ENCODE measurements at regions not wholly inside any gene's neighbourhood (a gene's known extent, or its start where the extent isn't known, plus 50 kb on each side); places are given as distances from the start of the nearest gene placed in this dataset.
"Not testable (repeated sequence)": the region's sequence is repeated elsewhere in the genome, so short reads cannot be mapped to it uniquely, and the experiment has no call there.

- Mint-ChIP-seq H3K9me3 (ENCODE audit: unreplicated experiment) (no peaks in the 10 kb centered on the region), H3K27ac (ENCODE audit: low read depth, unreplicated experiment) (no peak overlapping the region), H3K36me3 (ENCODE audit: insufficient read depth, unreplicated experiment) (no peaks in the 10 kb centered on the region), H3K4me1 (ENCODE audit: insufficient read depth, unreplicated experiment) (no peaks in the 10 kb centered on the region), H3K4me3 (ENCODE audit: unreplicated experiment) (no peak overlapping the region), H3K27me3 (ENCODE audit: insufficient read depth, unreplicated experiment) (no peaks in the 10 kb centered on the region)
- TF ChIP-seq CTCF (IDR thresholded peaks at IDR 0.05; ENCODE audit: unreplicated experiment), result no peak
- BruUV-seq (replicated peaks), result no TSS peak
- ChIA-PET POLR2A (no interaction called here), CTCF (no interaction called here)
- no peak for DNase-seq (ENCODE audit: unreplicated experiment)
- intact Hi-C loops (cut with micrococcal nuclease), result no loop called here
Measured at GRCh38 chr15:95149036-95149435, 917.7 kb downstream of the MCTP2 start.

GRCh38 chr15:95149771-95150170 is 918.4 kb downstream of the MCTP2 start:
- ChIA-PET POLR2A (no interaction called here), CTCF (no interaction called here)
- TF ChIP-seq CTCF (IDR thresholded peaks at IDR 0.05; ENCODE audit: unreplicated experiment), result no peak
- no peak for DNase-seq (ENCODE audit: unreplicated experiment)
- Mint-ChIP-seq H3K4me1 (ENCODE audit: insufficient read depth, unreplicated experiment) (no peaks in the 10 kb centered on the region), H3K27me3 (ENCODE audit: insufficient read depth, unreplicated experiment) (no peaks in the 10 kb centered on the region), H3K9me3 (ENCODE audit: unreplicated experiment) (no peaks in the 10 kb centered on the region), H3K27ac (ENCODE audit: low read depth, unreplicated experiment) (no peak overlapping the region), H3K4me3 (ENCODE audit: unreplicated experiment) (no peak overlapping the region), H3K36me3 (ENCODE audit: insufficient read depth, unreplicated experiment) (no peaks in the 10 kb centered on the region)
- intact Hi-C loops (cut with micrococcal nuclease), result no loop called here
- BruUV-seq (replicated peaks), result no TSS peak

GRCh38 chr15:95150466-95150865 is 919.1 kb downstream of the MCTP2 start:
- H3K4me3 Mint-ChIP-seq (ENCODE audit: unreplicated experiment), result no peak overlapping the region
- H3K36me3 Mint-ChIP-seq (ENCODE audit: insufficient read depth, unreplicated experiment), result no peaks in the 10 kb centered on the region
- intact Hi-C loops (cut with micrococcal nuclease), result no loop called here
- DNase-seq (ENCODE audit: unreplicated experiment), result no peak
- no peaks in the 10 kb centered on the region for H3K4me1 Mint-ChIP-seq (ENCODE audit: insufficient read depth, unreplicated experiment)
- BruUV-seq (replicated peaks), result no TSS peak
- ChIA-PET POLR2A (no interaction called here), CTCF (no interaction called here)
- H3K9me3 Mint-ChIP-seq (ENCODE audit: unreplicated experiment), result no peaks in the 10 kb centered on the region
- no peak overlapping the region for H3K27ac Mint-ChIP-seq (ENCODE audit: low read depth, unreplicated experiment)
- H3K27me3 Mint-ChIP-seq (ENCODE audit: insufficient read depth, unreplicated experiment), result no peaks in the 10 kb centered on the region
- no peak for TF ChIP-seq CTCF (IDR thresholded peaks at IDR 0.05; ENCODE audit: unreplicated experiment)

GRCh38 chr15:95152741-95153140 is 921.4 kb downstream of the MCTP2 start:
- Mint-ChIP-seq H3K4me1 (ENCODE audit: insufficient read depth, unreplicated experiment) (no peaks in the 10 kb centered on the region), H3K27ac (ENCODE audit: low read depth, unreplicated experiment) (no peak overlapping the region), H3K9me3 (ENCODE audit: unreplicated experiment) (no peaks in the 10 kb centered on the region), H3K27me3 (ENCODE audit: insufficient read depth, unreplicated experiment) (no peaks in the 10 kb centered on the region), H3K4me3 (ENCODE audit: unreplicated experiment) (no peak overlapping the region), H3K36me3 (ENCODE audit: insufficient read depth, unreplicated experiment) (no peaks in the 10 kb centered on the region)
- no peak for TF ChIP-seq CTCF (IDR thresholded peaks at IDR 0.05; ENCODE audit: unreplicated experiment)
- ChIA-PET POLR2A (interaction anchor here (0.5 kb wide), 1 partner anchor 381 kb away, joined by 3 read pairs; no protein-coding TSS in a partner anchor), CTCF (no interaction called here)
- DNase-seq (ENCODE audit: unreplicated experiment), result no peak
- no TSS peak for BruUV-seq (replicated peaks)
- intact Hi-C loops (cut with micrococcal nuclease), result no loop called here

- H3K4me1 Mint-ChIP-seq (ENCODE audit: insufficient read depth, unreplicated experiment); CTCF ChIA-PET; H3K9me3 Mint-ChIP-seq (ENCODE audit: unreplicated experiment); DNase-seq (ENCODE audit: unreplicated experiment); BruUV-seq (replicated peaks); H3K4me3 Mint-ChIP-seq (ENCODE audit: unreplicated experiment); H3K36me3 Mint-ChIP-seq (ENCODE audit: insufficient read depth, unreplicated experiment); H3K27me3 Mint-ChIP-seq (ENCODE audit: insufficient read depth, unreplicated experiment); H3K27ac Mint-ChIP-seq (ENCODE audit: low read depth, unreplicated experiment); intact Hi-C loops (cut with micrococcal nuclease): not testable (repeated sequence)
- POLR2A ChIA-PET, result interaction anchor here (0.5 kb wide), 1 partner anchor 381 kb away, joined by 3 read pairs; no protein-coding TSS in a partner anchor
Measured at GRCh38 chr15:95153201-95153600, 921.8 kb downstream of the MCTP2 start.

Measured in MCF 10A (cell line).